ENCODE measurements at regions not wholly inside any gene's neighbourhood (a gene's known extent, or its start where the extent isn't known, plus 50 kb on each side); places are given as distances from the start of the nearest gene placed in this dataset.

DNA sequence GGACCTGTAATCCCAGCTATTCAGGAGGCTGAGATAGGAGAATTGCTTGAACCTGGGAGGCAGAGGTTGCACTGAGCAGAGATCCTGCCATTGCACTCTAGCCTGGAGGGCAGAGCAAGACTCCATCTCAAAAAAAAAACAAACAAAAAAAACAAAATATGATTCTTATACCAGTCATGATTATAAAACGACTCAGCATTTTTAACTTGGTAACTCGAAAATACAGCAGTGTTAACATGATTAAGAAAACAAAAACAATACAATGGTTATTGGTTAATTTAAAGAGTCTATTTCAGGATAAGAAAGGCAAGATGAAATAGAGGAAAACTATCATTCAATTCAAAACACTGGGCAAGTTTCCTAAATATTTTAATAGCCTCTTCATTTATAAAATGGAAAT, 865.3 kb downstream of the PCDH7 start:
- no peak overlapping the region for H3K27ac ChIP-seq (ENCODE audit: insufficient read depth, low read length)
- H3K4me2 ChIP-seq (ENCODE audit: extremely low read depth, insufficient read depth, low read length) = no peak overlapping the region
- H2AFZ ChIP-seq (ENCODE audit: low read length) = no peak overlapping the region
- no peak overlapping the region for H3K4me3 ChIP-seq (replicated peaks in 1 of 4; ENCODE audit: control extremely low read depth in 1 of 4, insufficient read depth in 1 of 4, low read depth in 3 of 4, low read length in 4 of 4)
- H3K36me3 ChIP-seq (ENCODE audit: control insufficient read depth, insufficient read depth, low read length) = no peaks in the 10 kb centered on the region
- no peaks in the 10 kb centered on the region for H4K20me1 ChIP-seq (ENCODE audit: control insufficient read depth, extremely low read depth, insufficient read depth, low read length)
- TF ChIP-seq, protein P1, sequence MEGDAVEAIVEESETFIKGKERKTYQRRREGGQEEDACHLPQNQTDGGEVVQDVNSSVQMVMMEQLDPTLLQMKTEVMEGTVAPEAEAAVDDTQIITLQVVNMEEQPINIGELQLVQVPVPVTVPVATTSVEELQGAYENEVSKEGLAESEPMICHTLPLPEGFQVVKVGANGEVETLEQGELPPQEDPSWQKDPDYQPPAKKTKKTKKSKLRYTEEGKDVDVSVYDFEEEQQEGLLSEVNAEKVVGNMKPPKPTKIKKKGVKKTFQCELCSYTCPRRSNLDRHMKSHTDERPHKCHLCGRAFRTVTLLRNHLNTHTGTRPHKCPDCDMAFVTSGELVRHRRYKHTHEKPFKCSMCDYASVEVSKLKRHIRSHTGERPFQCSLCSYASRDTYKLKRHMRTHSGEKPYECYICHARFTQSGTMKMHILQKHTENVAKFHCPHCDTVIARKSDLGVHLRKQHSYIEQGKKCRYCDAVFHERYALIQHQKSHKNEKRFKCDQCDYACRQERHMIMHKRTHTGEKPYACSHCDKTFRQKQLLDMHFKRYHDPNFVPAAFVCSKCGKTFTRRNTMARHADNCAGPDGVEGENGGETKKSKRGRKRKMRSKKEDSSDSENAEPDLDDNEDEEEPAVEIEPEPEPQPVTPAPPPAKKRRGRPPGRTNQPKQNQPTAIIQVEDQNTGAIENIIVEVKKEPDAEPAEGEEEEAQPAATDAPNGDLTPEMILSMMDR (conservative IDR thresholded peaks at IDR 0.05 in 1 of 2, IDR thresholded peaks at IDR 0.05 in 1 of 2; ENCODE audit: low read depth in 1 of 2, low read length in 2 of 2) = no peak
- TF ChIP-seq EZH2 (IDR thresholded peaks at IDR 0.05; ENCODE audit: low read length, missing control alignments) = no peak
- no peak overlapping the region for H3K9ac ChIP-seq (ENCODE audit: insufficient read depth, low read length)
- H3K9me3 ChIP-seq (ENCODE audit: control insufficient read depth, insufficient read depth, low read depth, low read length) = no peaks in the 10 kb centered on the region
- DNase-seq (ENCODE audit: low read depth in 2 of 2) = no peak
- no peaks in the 10 kb centered on the region for H3K4me1 ChIP-seq (ENCODE audit: control insufficient read depth, extremely low read depth, insufficient read depth, low read length)
- no peaks in the 10 kb centered on the region for H3K27me3 ChIP-seq (ENCODE audit: control insufficient read depth, insufficient read depth, low read length)
- no peaks in the 10 kb centered on the region for H3K79me2 ChIP-seq (ENCODE audit: control insufficient read depth, insufficient read depth, low read length)

DNA sequence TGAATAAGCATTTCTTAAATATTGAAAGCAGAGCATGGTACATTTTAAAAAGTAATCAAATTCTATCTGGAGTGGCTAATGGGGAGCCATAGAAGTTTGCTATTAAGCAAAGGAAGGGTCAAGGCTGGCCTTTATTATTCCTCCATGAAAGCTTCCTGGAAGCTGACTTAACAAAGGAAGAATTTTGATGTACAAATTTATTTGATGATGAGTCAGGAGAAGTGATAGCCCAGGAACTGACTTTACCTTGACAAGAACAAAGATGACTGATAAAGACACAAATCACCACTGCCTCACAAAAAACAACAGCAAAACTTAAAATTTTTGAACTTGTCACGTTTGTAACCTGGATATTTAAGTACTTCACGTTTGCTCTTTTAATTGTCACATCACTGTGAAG, 872.1 kb downstream of the PCDH7 start:
- TF ChIP-seq, protein P1 (conservative IDR thresholded peaks at IDR 0.05 in 1 of 2, IDR thresholded peaks at IDR 0.05 in 1 of 2; ENCODE audit: low read depth in 1 of 2, low read length in 2 of 2) = no peak

DNA sequence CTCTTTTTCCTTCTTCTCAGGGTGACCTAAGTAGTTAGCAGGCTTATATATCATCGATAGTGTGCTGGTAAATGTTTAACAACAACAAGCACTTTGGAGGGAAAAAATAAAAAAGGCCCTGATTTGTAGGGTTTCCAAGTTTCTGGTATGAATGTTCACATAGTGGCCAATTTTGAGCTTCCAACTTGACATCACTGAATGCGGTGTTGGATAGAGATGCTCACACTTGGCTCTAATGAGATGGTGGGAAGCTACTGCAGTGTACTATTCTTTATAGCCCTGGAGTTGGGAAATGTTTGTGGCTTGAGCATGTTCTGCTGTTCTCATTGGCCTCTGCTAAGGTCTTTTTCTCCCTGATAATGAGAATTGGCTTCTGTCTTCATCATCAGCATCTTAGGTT, 875.3 kb downstream of the PCDH7 start:
- Histone ChIP-seq H3K79me2 (ENCODE audit: control insufficient read depth, insufficient read depth, low read length) (no peaks in the 10 kb centered on the region), H3K36me3 (ENCODE audit: control insufficient read depth, insufficient read depth, low read length) (no peaks in the 10 kb centered on the region), H3K27me3 (ENCODE audit: control insufficient read depth, insufficient read depth, low read length) (no peaks in the 10 kb centered on the region), H3K9ac (ENCODE audit: insufficient read depth, low read length) (no peak overlapping the region), H3K4me1 (ENCODE audit: control insufficient read depth, extremely low read depth, insufficient read depth, low read length) (no peaks in the 10 kb centered on the region), H3K9me3 (ENCODE audit: control insufficient read depth, insufficient read depth, low read depth, low read length) (no peaks in the 10 kb centered on the region), H3K27ac (ENCODE audit: insufficient read depth, low read length) (no peak overlapping the region), H2AFZ (ENCODE audit: low read length) (no peak overlapping the region), H4K20me1 (ENCODE audit: control insufficient read depth, extremely low read depth, insufficient read depth, low read length) (no peaks in the 10 kb centered on the region), H3K4me3 (replicated peaks in 1 of 4; ENCODE audit: control extremely low read depth in 1 of 4, insufficient read depth in 1 of 4, low read depth in 3 of 4, low read length in 4 of 4) (no peak overlapping the region), H3K4me2 (ENCODE audit: extremely low read depth, insufficient read depth, low read length) (no peak overlapping the region)
- DNase-seq (ENCODE audit: low read depth in 2 of 2) = no peak
- TF ChIP-seq, protein P1 (conservative IDR thresholded peaks at IDR 0.05 in 1 of 2, IDR thresholded peaks at IDR 0.05 in 1 of 2; ENCODE audit: low read depth in 1 of 2, low read length in 2 of 2) = no peak
- TF ChIP-seq EZH2 (IDR thresholded peaks at IDR 0.05; ENCODE audit: low read length, missing control alignments) = no peak

More for the DNA sequence above, 872.1 kb downstream of the PCDH7 start:
- Histone ChIP-seq H4K20me1 (ENCODE audit: control insufficient read depth, extremely low read depth, insufficient read depth, low read length) (no peaks in the 10 kb centered on the region), H3K9me3 (ENCODE audit: control insufficient read depth, insufficient read depth, low read depth, low read length) (no peaks in the 10 kb centered on the region), H3K27ac (ENCODE audit: insufficient read depth, low read length) (no peak overlapping the region), H3K4me1 (ENCODE audit: control insufficient read depth, extremely low read depth, insufficient read depth, low read length) (no peaks in the 10 kb centered on the region), H3K79me2 (ENCODE audit: control insufficient read depth, insufficient read depth, low read length) (no peaks in the 10 kb centered on the region), H2AFZ (ENCODE audit: low read length) (no peak overlapping the region), H3K4me2 (ENCODE audit: extremely low read depth, insufficient read depth, low read length) (no peak overlapping the region), H3K4me3 (replicated peaks in 1 of 4; ENCODE audit: control extremely low read depth in 1 of 4, insufficient read depth in 1 of 4, low read depth in 3 of 4, low read length in 4 of 4) (no peak overlapping the region), H3K27me3 (ENCODE audit: control insufficient read depth, insufficient read depth, low read length) (no peaks in the 10 kb centered on the region), H3K9ac (ENCODE audit: insufficient read depth, low read length) (no peak overlapping the region), H3K36me3 (ENCODE audit: control insufficient read depth, insufficient read depth, low read length) (no peaks in the 10 kb centered on the region)
- no peak for DNase-seq (ENCODE audit: low read depth in 2 of 2)

Measured in fibroblast of lung (primary cell).